GM19463 (cell line): ENCODE measurements at regions not wholly inside any gene's neighbourhood (a gene's known extent, or its start where the extent isn't known, plus 50 kb on each side); places are given as distances from the start of the nearest gene placed in this dataset.
"Not testable (repeated sequence)": the region's sequence is repeated elsewhere in the genome, so short reads cannot be mapped to it uniquely, and the experiment has no call there.

ENCODE experiments used
- ATAC-seq: cut with Tn5 transposase; IDR thresholded peaks from one replicate; pipeline ENCODE4 v1.9.1; 2021; ENCODE audit warnings: mild to moderate bottlenecking, moderate library complexity; ENCODE audit not compliant: unreplicated experiment

- ATAC-seq, result no peak
These were observed 66.2 kb downstream of the SC5D start for GRCh38 chr11:121358760-121359159.

- no peak for ATAC-seq
These were observed 67.0 kb downstream of the SC5D start for GRCh38 chr11:121359591-121359990.

GRCh38 chr11:121362955-121363354, 70.4 kb downstream of the SC5D start:
- ATAC-seq, result not testable (repeated sequence)

GRCh38 chr11:121365304-121365703, 72.7 kb downstream of the SC5D start:
- no peak for ATAC-seq

GRCh38 chr11:121366038-121366437, 73.5 kb downstream of the SC5D start:
- no peak for ATAC-seq

GRCh38 chr11:121367001-121367843, 74.7 kb downstream of the SC5D start:
- ATAC-seq, result peak; percentile 83

- ATAC-seq, result no peak
These were observed 75.3 kb downstream of the SC5D start for GRCh38 chr11:121367844-121368225.

- ATAC-seq, result no peak
These were observed 76.0 kb downstream of the SC5D start for GRCh38 chr11:121368364-121369240.

GRCh38 chr11:121369366-121369765, 76.8 kb downstream of the SC5D start:
- no peak for ATAC-seq

GRCh38 chr11:121372028-121372427, 79.5 kb downstream of the SC5D start:
- ATAC-seq, result no peak

- peak; percentile 72 for ATAC-seq
These were observed 79.3 kb upstream of the SORL1 start for GRCh38 chr11:121372671-121373429.

- no peak for ATAC-seq
These were observed 77.7 kb upstream of the SORL1 start for GRCh38 chr11:121374286-121374985.

- no peak for ATAC-seq
These were observed 76.0 kb upstream of the SORL1 start for GRCh38 chr11:121376130-121376529.

GRCh38 chr11:121379145-121379810, 72.8 kb upstream of the SORL1 start:
- ATAC-seq, result not testable (repeated sequence)

GRCh38 chr11:121383716-121384115, 68.4 kb upstream of the SORL1 start:
- ATAC-seq, result no peak

GRCh38 chr11:121385688-121386087, 66.4 kb upstream of the SORL1 start:
- ATAC-seq, result no peak
